ENCODE measurements at regions not wholly inside any gene's neighbourhood (a gene's known extent, or its start where the extent isn't known, plus 50 kb on each side); places are given as distances from the start of the nearest gene placed in this dataset.

- peak overlapping the region; percentile 29 for H3K4me2 ChIP-seq (ENCODE audit: control insufficient read depth, extremely low read depth, insufficient read depth, low read depth, low read length)
- H3K79me2 ChIP-seq (ENCODE audit: control insufficient read depth, insufficient read depth, low read length): no peaks in the 10 kb centered on the region
- H3K9me3 ChIP-seq (ENCODE audit: control insufficient read depth, low read depth, low read length): no peaks in the 10 kb centered on the region
- peak overlapping the region in 1 of 3 experiments; percentile 2 for H3K4me3 ChIP-seq (ENCODE audit: control insufficient read depth in 2 of 3, extremely low read depth in 1 of 3, insufficient read depth in 2 of 3, low read depth in 1 of 3, low read length in 3 of 3)
- peaks cover 42% of the 10 kb centered on the region for H3K4me1 ChIP-seq (ENCODE audit: control insufficient read depth, extremely low read depth, insufficient read depth, low read length)
- peak overlapping the region; percentile 18 for H3K27ac ChIP-seq (ENCODE audit: control insufficient read depth, insufficient read depth, low read length)
- no peak overlapping the region for H2AFZ ChIP-seq (ENCODE audit: control insufficient read depth, low read length)
- no peak overlapping the region for H3K9ac ChIP-seq (ENCODE audit: control insufficient read depth, extremely low read depth, insufficient read depth, low read length)
- H3K9me1 ChIP-seq (ENCODE audit: control insufficient read depth, extremely low read depth, insufficient read depth, low read length): no peaks in the 10 kb centered on the region
- FAIRE-seq: peak; percentile 77
- no peak for DNase-seq (ENCODE audit: low read depth, low spot score)
- H3K36me3 ChIP-seq (ENCODE audit: control insufficient read depth in 2 of 2, extremely low read depth in 1 of 2, insufficient read depth in 2 of 2, low read length in 2 of 2): no peaks in the 10 kb centered on the region
- TF ChIP-seq EZH2 (IDR thresholded peaks at IDR 0.05; ENCODE audit: low read length) (no peak), CTCF (optimal IDR thresholded peaks at IDR 0.05 in 1 of 3, IDR thresholded peaks at IDR 0.05 in 1 of 3, conservative IDR thresholded peaks at IDR 0.05 in 1 of 3; ENCODE audit: extremely low read depth in 1 of 3, insufficient read depth in 2 of 3, low read length in 3 of 3) (no peak)
- dilution Hi-C loops (cut with MboI; ENCODE audit: extremely low pct_ligation_motif_present, low sequenced_read_pairs): no loop called here
- no peaks in the 10 kb centered on the region for H3K27me3 ChIP-seq (ENCODE audit: control insufficient read depth, extremely low read depth, insufficient read depth, low read length)
- no peaks in the 10 kb centered on the region for H4K20me1 ChIP-seq (ENCODE audit: control insufficient read depth, extremely low read depth, insufficient read depth, low read length)
Observed at GRCh38 chr10:31645786-31646185, 282.8 kb downstream of the ARHGAP12 start.

- Histone ChIP-seq H3K9me1 (ENCODE audit: control insufficient read depth, extremely low read depth, insufficient read depth, low read length) (no peaks in the 10 kb centered on the region), H3K79me2 (ENCODE audit: control insufficient read depth, insufficient read depth, low read length) (no peaks in the 10 kb centered on the region), H3K9me3 (ENCODE audit: control insufficient read depth, low read depth, low read length) (no peaks in the 10 kb centered on the region), H3K27ac (ENCODE audit: control insufficient read depth, insufficient read depth, low read length) (peak overlapping the region; percentile 11), H3K4me2 (ENCODE audit: control insufficient read depth, extremely low read depth, insufficient read depth, low read depth, low read length) (peak overlapping the region; percentile 39), H3K36me3 (ENCODE audit: control insufficient read depth in 2 of 2, extremely low read depth in 1 of 2, insufficient read depth in 2 of 2, low read length in 2 of 2) (no peaks in the 10 kb centered on the region), H3K9ac (ENCODE audit: control insufficient read depth, extremely low read depth, insufficient read depth, low read length) (no peak overlapping the region), H3K27me3 (ENCODE audit: control insufficient read depth, extremely low read depth, insufficient read depth, low read length) (no peaks in the 10 kb centered on the region), H2AFZ (ENCODE audit: control insufficient read depth, low read length) (no peak overlapping the region), H4K20me1 (ENCODE audit: control insufficient read depth, extremely low read depth, insufficient read depth, low read length) (no peaks in the 10 kb centered on the region), H3K4me3 (ENCODE audit: control insufficient read depth in 2 of 3, extremely low read depth in 1 of 3, insufficient read depth in 2 of 3, low read depth in 1 of 3, low read length in 3 of 3) (no peak overlapping the region), H3K4me1 (ENCODE audit: control insufficient read depth, extremely low read depth, insufficient read depth, low read length) (peaks cover 40% of the 10 kb centered on the region)
- TF ChIP-seq EZH2 (IDR thresholded peaks at IDR 0.05; ENCODE audit: low read length) (no peak), CTCF (optimal IDR thresholded peaks at IDR 0.05 in 1 of 3, IDR thresholded peaks at IDR 0.05 in 1 of 3, conservative IDR thresholded peaks at IDR 0.05 in 1 of 3; ENCODE audit: extremely low read depth in 1 of 3, insufficient read depth in 2 of 3, low read length in 3 of 3) (no peak)
- no peak for DNase-seq (ENCODE audit: low read depth, low spot score)
- dilution Hi-C loops (cut with MboI; ENCODE audit: extremely low pct_ligation_motif_present, low sequenced_read_pairs): no loop called here
- FAIRE-seq: peak; percentile 80
Observed at GRCh38 chr10:31644931-31645633, 283.5 kb downstream of the ARHGAP12 start.
